Epidermal melanocyte (primary cell): ENCODE measurements at regions not wholly inside any gene's neighbourhood (a gene's known extent, or its start where the extent isn't known, plus 50 kb on each side); places are given as distances from the start of the nearest gene placed in this dataset.

Experiments
- DNase-seq: peaks from one replicate; pipeline ENCODE4 v3.0.0; 2011; ENCODE audit warnings: low spot score; ENCODE audit not compliant: insufficient read length

- no peak for DNase-seq
Observed at GRCh38 chr3:110732420-110732819, 339.2 kb upstream of the NECTIN3 start.

- no peak for DNase-seq
Observed at GRCh38 chr3:110733045-110733444, 338.6 kb upstream of the NECTIN3 start.

GRCh38 chr3:110734524-110734923 is 337.1 kb upstream of the NECTIN3 start:
- no peak for DNase-seq

GRCh38 chr3:110736332-110736731 is 335.3 kb upstream of the NECTIN3 start:
- no peak for DNase-seq

DNA sequence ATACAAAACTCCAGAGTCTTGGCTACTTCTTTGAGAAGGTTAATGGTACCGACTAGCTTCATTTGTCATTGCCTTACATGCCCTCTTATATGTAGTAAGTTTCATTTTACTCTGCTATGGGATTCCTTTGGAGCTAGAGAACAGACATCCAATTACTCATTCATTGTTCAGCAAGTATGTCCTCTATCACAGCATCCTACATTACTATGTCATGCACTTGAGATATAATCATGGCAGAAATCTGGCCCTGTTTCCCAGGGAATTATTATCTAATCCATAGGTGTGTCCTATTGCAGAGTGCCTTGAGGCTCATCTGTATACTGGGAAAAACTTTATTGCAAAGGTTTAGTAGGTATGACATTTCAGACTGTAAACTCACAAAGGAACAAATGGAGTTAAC is 333.1 kb upstream of the NECTIN3 start:
- no peak for DNase-seq

GRCh38 chr3:110741891-110742290 is 329.7 kb upstream of the NECTIN3 start:
- DNase-seq, result no peak

- DNase-seq, result no peak
Observed at GRCh38 chr3:110743202-110743601, 328.4 kb upstream of the NECTIN3 start.

DNA sequence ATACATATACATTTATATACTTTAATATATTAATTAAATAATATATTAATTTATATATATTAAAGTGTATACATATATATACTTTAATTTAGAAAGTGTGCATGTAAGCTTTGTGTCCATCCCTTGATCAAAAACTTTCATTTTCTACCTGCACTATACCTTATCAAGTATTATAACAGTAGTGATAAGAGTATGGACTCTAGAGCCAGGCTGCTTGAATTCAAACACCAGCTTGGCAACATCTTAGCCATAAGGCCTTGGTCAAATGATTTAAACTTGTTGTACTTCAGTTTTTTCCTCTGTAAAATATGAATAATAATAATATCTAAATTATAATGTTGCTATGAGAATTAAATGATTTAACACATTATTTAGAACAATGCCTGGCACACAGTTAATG is 327.6 kb upstream of the NECTIN3 start:
- DNase-seq, result no peak

- DNase-seq, result no peak
Observed at GRCh38 chr3:110744723-110745122, 326.9 kb upstream of the NECTIN3 start.

GRCh38 chr3:110749006-110749405 is 322.6 kb upstream of the NECTIN3 start:
- no peak for DNase-seq

GRCh38 chr3:110750201-110750600 is 321.4 kb upstream of the NECTIN3 start:
- DNase-seq, result no peak

DNA sequence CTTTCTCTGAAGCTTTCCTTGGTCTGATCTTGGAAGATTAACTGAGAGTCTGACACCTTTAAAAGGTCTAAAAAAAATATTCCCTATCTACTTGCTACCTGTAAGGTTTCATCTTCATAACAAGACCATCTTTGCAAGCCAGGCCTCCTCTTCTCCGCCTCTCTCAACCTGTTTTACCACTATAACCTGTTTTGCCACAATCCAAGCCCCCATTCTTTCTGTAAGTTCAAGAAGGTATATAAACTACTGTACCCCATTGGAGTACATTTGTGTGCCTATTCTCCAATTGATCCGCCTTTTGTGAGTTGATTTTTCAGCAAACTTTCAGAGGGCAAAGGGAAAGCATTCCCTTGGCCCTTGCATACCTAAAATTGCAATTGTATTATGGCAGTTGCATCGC is 319.3 kb upstream of the NECTIN3 start:
- no peak for DNase-seq

GRCh38 chr3:110753516-110753915 is 318.1 kb upstream of the NECTIN3 start:
- DNase-seq, result no peak

DNA sequence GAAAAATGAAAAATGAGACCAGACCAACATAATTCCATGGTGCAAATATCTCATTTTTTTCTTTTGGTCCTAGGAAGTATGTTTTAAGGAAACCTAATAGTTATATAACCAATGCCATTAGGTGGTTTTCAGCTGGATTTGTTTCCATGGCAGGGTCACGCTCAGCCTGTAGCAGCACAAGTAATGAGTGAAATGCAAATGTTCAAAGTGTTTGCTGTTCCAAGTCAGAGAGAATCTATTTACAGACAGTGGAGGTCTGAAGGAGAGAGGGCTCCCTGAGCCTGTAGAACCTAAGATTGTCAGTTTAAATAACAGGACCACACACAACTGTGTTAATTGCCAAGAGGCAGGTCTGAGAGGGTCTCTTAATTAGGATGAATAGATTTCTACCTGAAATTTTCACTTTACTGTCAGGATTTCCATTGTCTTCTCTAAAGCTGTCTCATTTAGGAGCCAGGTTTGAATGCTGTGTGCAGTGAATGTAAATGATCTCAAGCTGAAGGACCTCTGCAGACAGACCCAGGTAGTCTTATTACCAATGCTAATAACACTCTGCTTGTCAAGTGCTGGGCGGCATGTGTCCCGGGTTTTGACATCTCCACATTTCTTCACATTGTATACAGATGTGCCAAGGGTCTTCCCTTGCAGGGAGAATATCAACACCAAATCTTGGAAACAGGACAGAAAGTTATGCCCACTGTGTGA is 317.3 kb upstream of the NECTIN3 start:
- no peak for DNase-seq

DNA sequence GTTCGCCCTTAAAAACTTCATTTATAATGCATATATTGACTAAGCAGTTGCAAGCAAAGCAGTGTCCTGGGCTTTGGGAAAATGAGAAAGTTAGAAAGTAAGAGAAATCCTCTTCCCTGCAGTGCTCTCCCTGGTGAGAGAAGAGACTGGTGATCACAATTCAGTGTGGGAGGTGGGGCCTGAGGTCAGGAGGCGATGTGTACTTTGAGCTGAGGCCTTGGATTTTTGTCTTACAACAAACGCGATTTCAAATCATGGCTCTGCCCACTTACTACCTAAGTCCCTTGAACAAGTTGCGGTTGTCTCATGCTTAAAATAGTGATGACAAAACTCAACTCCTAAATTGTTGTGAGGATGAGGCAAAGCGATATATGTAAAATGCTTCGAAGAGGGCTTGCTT is 316.3 kb upstream of the NECTIN3 start:
- DNase-seq, result no peak

- no peak for DNase-seq
Observed at GRCh38 chr3:110756705-110757104, 314.9 kb upstream of the NECTIN3 start.

DNA sequence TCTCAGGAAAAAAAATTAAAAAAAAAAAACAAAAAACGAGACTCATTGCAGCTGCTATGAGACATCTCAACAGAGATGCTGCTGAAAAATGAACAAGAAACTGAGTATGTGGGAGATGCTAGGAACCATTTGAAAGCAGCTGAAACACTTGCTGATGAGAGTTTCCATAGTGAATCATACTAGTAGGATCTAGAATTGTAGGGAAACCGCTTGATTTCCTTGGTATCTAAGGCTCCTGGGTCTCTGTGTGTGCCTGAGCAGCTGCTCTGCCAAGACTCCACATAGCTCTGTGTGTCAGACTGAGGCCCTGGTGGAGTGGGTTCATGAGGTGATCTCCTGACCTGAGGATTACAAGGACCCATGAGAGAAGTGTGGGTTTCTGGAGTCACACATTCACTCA is 313.4 kb upstream of the NECTIN3 start:
- DNase-seq, result no peak

- DNase-seq, result no peak
Observed at GRCh38 chr3:110767156-110767555, 304.5 kb upstream of the NECTIN3 start.

GRCh38 chr3:110767838-110768237 is 303.8 kb upstream of the NECTIN3 start:
- DNase-seq, result no peak

DNA sequence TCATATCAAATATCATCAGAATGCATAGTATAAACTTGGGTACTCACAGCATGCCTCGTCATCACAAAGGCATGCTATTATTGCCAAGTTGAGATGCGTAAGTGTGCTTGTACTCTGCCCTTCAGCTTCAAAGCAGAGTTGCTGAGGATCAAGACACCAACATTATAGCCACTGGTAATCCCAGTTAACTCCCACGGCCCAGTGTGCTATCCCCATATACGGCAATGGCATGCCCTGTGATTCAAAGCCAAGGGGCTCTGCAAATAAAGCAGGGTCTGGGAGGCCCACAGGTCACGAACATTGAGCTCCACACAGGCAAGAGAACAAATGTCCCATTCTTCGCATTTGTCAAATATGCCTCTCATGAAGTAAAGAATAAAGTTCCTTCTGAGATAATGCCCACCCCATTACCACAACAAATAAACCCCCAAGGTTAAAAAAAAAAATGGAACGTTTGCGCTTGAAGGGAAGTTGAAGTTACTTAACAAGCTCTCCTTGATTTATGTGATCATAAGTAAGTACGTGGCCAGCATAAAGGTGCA is 298.1 kb upstream of the NECTIN3 start:
- no peak for DNase-seq

- no peak for DNase-seq
Observed at GRCh38 chr3:110774496-110775265, 296.9 kb upstream of the NECTIN3 start.

GRCh38 chr3:110779581-110779980 is 292.0 kb upstream of the NECTIN3 start:
- DNase-seq, result no peak

DNA sequence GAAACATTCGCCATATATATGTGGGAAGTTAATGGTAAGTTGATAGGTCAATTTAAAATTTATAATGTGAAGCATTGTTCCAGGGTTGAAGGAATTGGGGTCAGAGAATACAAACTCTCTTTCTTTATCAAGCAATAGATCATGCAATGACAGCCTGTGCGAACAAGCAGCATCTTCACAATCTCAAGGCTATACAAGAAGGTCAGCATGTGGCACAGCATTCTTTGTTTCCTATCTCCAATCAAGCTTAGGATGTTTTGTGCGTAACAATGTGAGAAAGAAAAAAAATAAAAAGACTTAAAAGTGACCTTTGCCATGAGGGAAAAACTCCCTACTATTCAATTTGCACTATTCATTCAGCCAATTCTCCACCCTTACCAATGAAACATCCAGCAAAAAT is 288.1 kb upstream of the NECTIN3 start:
- no peak for DNase-seq
